Lower leg skin (tissue), 3 donors: ENCODE measurements at regions not wholly inside any gene's neighbourhood (a gene's known extent, or its start where the extent isn't known, plus 50 kb on each side); places are given as distances from the start of the nearest gene placed in this dataset.

Experiments used
- POLR2A ChIP-seq, 2 donors: fragments of 450-650 bp; IDR thresholded peaks; one replicate each; pipeline ENCODE4 v1.6.1; 2016 to 2017; ENCODE audit warnings: antibody characterized with exemption in 2 of 2, mild to moderate bottlenecking in 1 of 2, moderate library complexity in 1 of 2
- TF ChIP-seq, protein P1 (sequence below), 3 donors: fragments of 450-650 bp; IDR thresholded peaks; one replicate each; pipeline ENCODE4 v1.5.1; 2016; ENCODE audit warnings: antibody characterized with exemption in 3 of 3, mild to moderate bottlenecking in 3 of 3, moderate library complexity in 2 of 3

DNA sequence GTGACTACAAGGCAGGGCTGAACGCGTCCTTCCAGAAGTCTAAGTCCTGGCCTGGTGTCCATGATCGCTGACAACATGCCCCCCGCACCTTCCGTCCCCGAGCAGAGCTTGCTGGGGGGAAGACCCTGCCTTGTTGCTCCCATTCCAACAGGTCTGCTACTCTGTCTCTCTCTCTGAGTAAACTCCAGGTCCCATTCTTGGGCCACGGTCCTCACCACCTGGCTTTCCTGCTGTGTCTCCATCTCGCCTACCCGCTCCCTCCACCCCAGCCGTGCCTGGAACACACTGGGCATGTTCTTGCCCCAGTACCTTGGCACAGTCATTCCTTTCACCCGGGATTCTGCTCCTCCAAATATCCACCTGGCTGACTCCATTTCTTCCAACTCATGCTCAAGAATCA, 162.3 kb downstream of the BMP7 start:
- TF ChIP-seq, protein P1, sequence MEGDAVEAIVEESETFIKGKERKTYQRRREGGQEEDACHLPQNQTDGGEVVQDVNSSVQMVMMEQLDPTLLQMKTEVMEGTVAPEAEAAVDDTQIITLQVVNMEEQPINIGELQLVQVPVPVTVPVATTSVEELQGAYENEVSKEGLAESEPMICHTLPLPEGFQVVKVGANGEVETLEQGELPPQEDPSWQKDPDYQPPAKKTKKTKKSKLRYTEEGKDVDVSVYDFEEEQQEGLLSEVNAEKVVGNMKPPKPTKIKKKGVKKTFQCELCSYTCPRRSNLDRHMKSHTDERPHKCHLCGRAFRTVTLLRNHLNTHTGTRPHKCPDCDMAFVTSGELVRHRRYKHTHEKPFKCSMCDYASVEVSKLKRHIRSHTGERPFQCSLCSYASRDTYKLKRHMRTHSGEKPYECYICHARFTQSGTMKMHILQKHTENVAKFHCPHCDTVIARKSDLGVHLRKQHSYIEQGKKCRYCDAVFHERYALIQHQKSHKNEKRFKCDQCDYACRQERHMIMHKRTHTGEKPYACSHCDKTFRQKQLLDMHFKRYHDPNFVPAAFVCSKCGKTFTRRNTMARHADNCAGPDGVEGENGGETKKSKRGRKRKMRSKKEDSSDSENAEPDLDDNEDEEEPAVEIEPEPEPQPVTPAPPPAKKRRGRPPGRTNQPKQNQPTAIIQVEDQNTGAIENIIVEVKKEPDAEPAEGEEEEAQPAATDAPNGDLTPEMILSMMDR (IDR thresholded peaks at IDR 0.05): no peak
- TF ChIP-seq POLR2A (IDR thresholded peaks at IDR 0.05): no peak
